ENCODE measurements at regions not wholly inside any gene's neighbourhood (a gene's known extent, or its start where the extent isn't known, plus 50 kb on each side); places are given as distances from the start of the nearest gene placed in this dataset.
"Not testable (repeated sequence)": the region's sequence is repeated elsewhere in the genome, so short reads cannot be mapped to it uniquely, and the experiment has no call there.

GRCh38 chr16:26395700-26396099 is 671.0 kb upstream of the C16orf82 start:
- H3K9ac ChIP-seq = no peak overlapping the region
- in situ Hi-C loops (cut with MboI) = no loop called here
- H3K79me2 ChIP-seq (ENCODE audit: insufficient read depth) = no peaks in the 10 kb centered on the region
- H3K27me3 ChIP-seq (replicated peaks; ENCODE audit: insufficient read depth) = no peaks in the 10 kb centered on the region
- no peaks in the 10 kb centered on the region for H3K4me1 ChIP-seq (ENCODE audit: insufficient read depth)
- no peaks in the 10 kb centered on the region for H4K20me1 ChIP-seq (ENCODE audit: insufficient read depth)
- no peak overlapping the region for H2AFZ ChIP-seq
- no peaks in the 10 kb centered on the region for H3F3A ChIP-seq (ENCODE audit: insufficient read depth)
- WGBS, 2 experiments (ENCODE audit: low coverage in 1 of 2, low lambda C conversion rate in 2 of 2, missing lambda C conversion rate in 2 of 2) = 59% methylated on average over 13 of the region's 13 CpGs
- no peak overlapping the region for H3K4me3 ChIP-seq
- no peaks in the 10 kb centered on the region for H3K36me3 ChIP-seq (ENCODE audit: low read depth)
- TF ChIP-seq EZH2 (IDR thresholded peaks at IDR 0.05; ENCODE audit: insufficient read depth, poor library complexity, severe bottlenecking) (no peak), EZH2phosphoT487 (IDR thresholded peaks at IDR 0.05; ENCODE audit: insufficient read depth, low read depth) (no peak)
- H3K9me2 ChIP-seq (ENCODE audit: insufficient read depth) = no peaks in the 10 kb centered on the region
- H3K27ac ChIP-seq = no peak overlapping the region
- H3K4me2 ChIP-seq (ENCODE audit: unreplicated experiment) = no peak overlapping the region
- no peaks in the 10 kb centered on the region for H3K9me3 ChIP-seq (ENCODE audit: low read depth)
- no peak for DNase-seq

DNA sequence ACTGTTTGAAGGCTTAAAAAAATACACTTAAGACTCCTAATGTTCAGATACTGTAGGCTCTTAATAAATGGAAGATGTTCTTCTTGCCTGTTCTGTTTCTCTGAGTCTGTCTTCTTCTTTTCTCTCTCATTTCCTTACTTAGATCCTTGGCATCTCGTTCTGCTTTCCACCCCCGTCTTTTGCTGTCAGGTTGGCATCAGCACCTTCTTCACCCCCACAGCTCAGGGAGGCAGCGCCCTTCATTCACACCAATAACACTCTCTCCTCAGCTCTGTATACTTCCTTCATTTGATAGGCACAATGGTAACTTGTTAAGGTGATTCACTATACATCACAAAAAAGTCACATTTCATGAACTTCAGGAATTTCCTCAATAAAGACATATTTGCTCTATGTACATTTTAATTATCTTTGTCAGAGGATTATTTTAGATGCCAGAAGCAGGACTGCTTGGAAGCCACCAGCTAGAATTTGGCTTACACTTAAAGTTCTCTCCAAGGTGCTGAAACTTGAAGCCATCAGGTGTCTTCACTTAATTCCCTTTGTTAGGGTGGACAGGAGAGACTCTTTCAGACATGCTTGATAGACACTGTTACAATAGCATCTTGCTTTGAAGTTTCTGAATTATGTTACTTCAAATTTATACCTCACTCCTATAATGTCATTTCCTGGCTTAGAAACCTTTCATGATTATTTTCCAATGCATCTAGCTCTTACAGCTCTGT is 670.1 kb upstream of the C16orf82 start:
- 6% methylated on average over 3 of the region's 3 CpGs for WGBS, 2 experiments (ENCODE audit: low coverage in 1 of 2, low lambda C conversion rate in 2 of 2, missing lambda C conversion rate in 2 of 2)
- in situ Hi-C loops (cut with MboI) = no loop called here
- no peaks in the 10 kb centered on the region for H4K20me1 ChIP-seq (ENCODE audit: insufficient read depth)

DNA sequence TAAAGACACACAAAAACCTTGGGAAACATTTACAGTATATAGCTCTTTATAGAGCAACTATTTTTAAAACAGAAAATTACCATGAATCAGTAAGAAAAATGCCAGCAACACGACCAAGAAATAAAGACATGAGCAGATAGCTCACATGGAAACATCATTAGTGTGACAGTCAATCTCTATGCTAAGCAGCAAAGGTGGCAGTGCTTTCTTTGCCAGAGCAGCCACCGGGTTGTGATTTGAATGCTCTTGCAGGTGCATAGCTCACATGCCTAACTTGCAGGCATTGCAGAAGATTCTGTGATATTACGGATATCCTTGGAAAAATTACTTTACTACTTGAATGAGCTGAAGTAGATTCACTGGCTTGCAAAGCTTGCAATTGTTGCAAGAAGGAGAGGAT is 652.9 kb upstream of the C16orf82 start:
- Histone ChIP-seq H4K20me1 (ENCODE audit: insufficient read depth) (no peaks in the 10 kb centered on the region), H3K4me1 (ENCODE audit: insufficient read depth) (no peaks in the 10 kb centered on the region), H3F3A (ENCODE audit: insufficient read depth) (no peaks in the 10 kb centered on the region), H3K27ac (no peak overlapping the region), H3K9me2 (ENCODE audit: insufficient read depth) (no peaks in the 10 kb centered on the region), H3K9me3 (ENCODE audit: low read depth) (no peaks in the 10 kb centered on the region), H3K79me2 (ENCODE audit: insufficient read depth) (no peaks in the 10 kb centered on the region), H3K4me3 (no peak overlapping the region), H2AFZ (no peak overlapping the region), H3K9ac (no peak overlapping the region), H3K27me3 (replicated peaks; ENCODE audit: insufficient read depth) (no peaks in the 10 kb centered on the region), H3K4me2 (ENCODE audit: unreplicated experiment) (no peak overlapping the region), H3K36me3 (ENCODE audit: low read depth) (no peaks in the 10 kb centered on the region)
- in situ Hi-C loops (cut with MboI) = no loop called here
- TF ChIP-seq EZH2phosphoT487 (IDR thresholded peaks at IDR 0.05; ENCODE audit: insufficient read depth, low read depth) (no peak), EZH2 (IDR thresholded peaks at IDR 0.05; ENCODE audit: insufficient read depth, poor library complexity, severe bottlenecking) (no peak)
- 12 to 21% methylated on average over 3 of the region's 3 CpGs for WGBS, 2 experiments (ENCODE audit: low coverage in 1 of 2, low lambda C conversion rate in 2 of 2, missing lambda C conversion rate in 2 of 2)
- no peak for DNase-seq

More for the DNA sequence above, 670.1 kb upstream of the C16orf82 start:
- Histone ChIP-seq H3K4me1 (ENCODE audit: insufficient read depth) (no peaks in the 10 kb centered on the region), H3K4me3 (no peak overlapping the region), H3K9me2 (ENCODE audit: insufficient read depth) (no peaks in the 10 kb centered on the region), H3K9ac (no peak overlapping the region), H3F3A (ENCODE audit: insufficient read depth) (no peaks in the 10 kb centered on the region), H3K9me3 (ENCODE audit: low read depth) (no peaks in the 10 kb centered on the region), H3K79me2 (ENCODE audit: insufficient read depth) (no peaks in the 10 kb centered on the region), H3K27ac (no peak overlapping the region), H3K4me2 (ENCODE audit: unreplicated experiment) (no peak overlapping the region), H3K27me3 (replicated peaks; ENCODE audit: insufficient read depth) (no peaks in the 10 kb centered on the region), H3K36me3 (ENCODE audit: low read depth) (no peaks in the 10 kb centered on the region), H2AFZ (no peak overlapping the region)
- DNase-seq = no peak
- TF ChIP-seq EZH2 (IDR thresholded peaks at IDR 0.05; ENCODE audit: insufficient read depth, poor library complexity, severe bottlenecking) (no peak), EZH2phosphoT487 (IDR thresholded peaks at IDR 0.05; ENCODE audit: insufficient read depth, low read depth) (no peak)

DNA sequence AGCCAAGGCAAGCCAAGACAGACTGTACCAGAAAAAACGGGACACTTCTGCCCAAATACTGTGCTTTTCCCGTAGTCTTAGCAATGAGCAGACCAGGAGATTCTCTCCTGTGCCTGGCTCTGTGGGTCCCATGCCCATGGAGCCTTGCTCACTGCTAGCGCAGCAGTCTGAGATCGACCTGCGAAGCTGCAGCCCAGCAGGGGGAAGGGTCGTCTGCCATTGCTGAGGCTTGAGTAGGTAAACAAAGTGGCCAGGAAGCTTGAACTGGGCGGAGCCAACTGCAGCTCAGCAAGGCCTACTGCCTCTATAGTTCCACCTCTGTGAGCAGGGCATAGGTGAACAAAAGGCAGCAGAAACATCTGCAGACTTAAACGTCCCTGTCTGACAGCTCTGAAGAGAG is 647.3 kb upstream of the C16orf82 start:
- H3K4me2 ChIP-seq (ENCODE audit: unreplicated experiment); H3K4me3 ChIP-seq; H3K9ac ChIP-seq; H2AFZ ChIP-seq; H4K20me1 ChIP-seq (ENCODE audit: insufficient read depth); in situ Hi-C loops (cut with MboI); H3K36me3 ChIP-seq (ENCODE audit: low read depth); H3K9me2 ChIP-seq (ENCODE audit: insufficient read depth); H3F3A ChIP-seq (ENCODE audit: insufficient read depth); H3K4me1 ChIP-seq (ENCODE audit: insufficient read depth); DNase-seq; H3K9me3 ChIP-seq (ENCODE audit: low read depth); H3K27me3 ChIP-seq (replicated peaks; ENCODE audit: insufficient read depth); H3K27ac ChIP-seq; H3K79me2 ChIP-seq (ENCODE audit: insufficient read depth): not testable (repeated sequence)
- 30 to 34% methylated on average over 8 of the region's 8 CpGs for WGBS, 2 experiments (ENCODE audit: low coverage in 1 of 2, low lambda C conversion rate in 2 of 2, missing lambda C conversion rate in 2 of 2)

GRCh38 chr16:26430618-26431017 is 636.1 kb upstream of the C16orf82 start:
- Histone ChIP-seq H3K27me3 (replicated peaks; ENCODE audit: insufficient read depth) (no peaks in the 10 kb centered on the region), H3K27ac (no peak overlapping the region), H3K4me3 (no peak overlapping the region), H3K79me2 (ENCODE audit: insufficient read depth) (no peaks in the 10 kb centered on the region), H3K9me3 (ENCODE audit: low read depth) (no peaks in the 10 kb centered on the region), H3K4me2 (ENCODE audit: unreplicated experiment) (no peak overlapping the region), H3K9ac (no peak overlapping the region), H3K4me1 (ENCODE audit: insufficient read depth) (no peaks in the 10 kb centered on the region), H2AFZ (no peak overlapping the region), H3K36me3 (ENCODE audit: low read depth) (no peaks in the 10 kb centered on the region), H3F3A (ENCODE audit: insufficient read depth) (no peaks in the 10 kb centered on the region), H3K9me2 (ENCODE audit: insufficient read depth) (no peaks in the 10 kb centered on the region), H4K20me1 (ENCODE audit: insufficient read depth) (no peaks in the 10 kb centered on the region)
- DNase-seq = no peak
- in situ Hi-C loops (cut with MboI) = no loop called here
- 24 to 26% methylated on average over 2 of the region's 2 CpGs for WGBS, 2 experiments (ENCODE audit: low coverage in 1 of 2, low lambda C conversion rate in 2 of 2, missing lambda C conversion rate in 2 of 2)
- TF ChIP-seq EZH2 (IDR thresholded peaks at IDR 0.05; ENCODE audit: insufficient read depth, poor library complexity, severe bottlenecking) (no peak), EZH2phosphoT487 (IDR thresholded peaks at IDR 0.05; ENCODE audit: insufficient read depth, low read depth) (no peak)
